ENCODE measurements at regions not wholly inside any gene's neighbourhood (a gene's known extent, or its start where the extent isn't known, plus 50 kb on each side); places are given as distances from the start of the nearest gene placed in this dataset.

- dilution Hi-C loops (cut with MboI; ENCODE audit: extremely low pct_ligation_motif_present, low sequenced_read_pairs) = no loop called here
Measured at GRCh38 chr13:47166336-47166735, 269.5 kb upstream of the HTR2A start.

GRCh38 chr13:47159853-47160550 is 263.1 kb upstream of the HTR2A start:
- no peaks in the 10 kb centered on the region for H3K36me3 ChIP-seq (ENCODE audit: control insufficient read depth in 2 of 2, extremely low read depth in 1 of 2, insufficient read depth in 2 of 2, low read length in 2 of 2)
- H3K27ac ChIP-seq (ENCODE audit: control insufficient read depth, insufficient read depth, low read length) = no peak overlapping the region
- H3K27me3 ChIP-seq (ENCODE audit: control insufficient read depth, extremely low read depth, insufficient read depth, low read length) = no peaks in the 10 kb centered on the region
- H3K4me3 ChIP-seq (ENCODE audit: control insufficient read depth in 2 of 3, extremely low read depth in 1 of 3, insufficient read depth in 2 of 3, low read depth in 1 of 3, low read length in 3 of 3) = no peak overlapping the region
- dilution Hi-C loops (cut with MboI; ENCODE audit: extremely low pct_ligation_motif_present, low sequenced_read_pairs) = no loop called here
- no peak for DNase-seq (ENCODE audit: low read depth, low spot score)
- no peaks in the 10 kb centered on the region for H3K9me3 ChIP-seq (ENCODE audit: control insufficient read depth, low read depth, low read length)
- H3K4me2 ChIP-seq (ENCODE audit: control insufficient read depth, extremely low read depth, insufficient read depth, low read depth, low read length) = no peak overlapping the region
- no peaks in the 10 kb centered on the region for H3K9me1 ChIP-seq (ENCODE audit: control insufficient read depth, extremely low read depth, insufficient read depth, low read length)
- no peak for FAIRE-seq
- H3K9ac ChIP-seq (ENCODE audit: control insufficient read depth, extremely low read depth, insufficient read depth, low read length) = no peak overlapping the region
- TF ChIP-seq EZH2 (IDR thresholded peaks at IDR 0.05; ENCODE audit: low read length) (no peak), CTCF (optimal IDR thresholded peaks at IDR 0.05 in 1 of 3, IDR thresholded peaks at IDR 0.05 in 1 of 3, conservative IDR thresholded peaks at IDR 0.05 in 1 of 3; ENCODE audit: extremely low read depth in 1 of 3, insufficient read depth in 2 of 3, low read length in 3 of 3) (no peak)
- H4K20me1 ChIP-seq (ENCODE audit: control insufficient read depth, extremely low read depth, insufficient read depth, low read length) = no peaks in the 10 kb centered on the region
- H3K4me1 ChIP-seq (ENCODE audit: control insufficient read depth, extremely low read depth, insufficient read depth, low read length) = no peaks in the 10 kb centered on the region
- no peak overlapping the region for H2AFZ ChIP-seq (ENCODE audit: control insufficient read depth, low read length)
- no peaks in the 10 kb centered on the region for H3K79me2 ChIP-seq (ENCODE audit: control insufficient read depth, insufficient read depth, low read length)

More at GRCh38 chr13:47166336-47166735, 269.5 kb upstream of the HTR2A start:
- TF ChIP-seq CTCF (optimal IDR thresholded peaks at IDR 0.05 in 1 of 3, IDR thresholded peaks at IDR 0.05 in 1 of 3, conservative IDR thresholded peaks at IDR 0.05 in 1 of 3; ENCODE audit: extremely low read depth in 1 of 3, insufficient read depth in 2 of 3, low read length in 3 of 3) = no peak
- no peak for DNase-seq (ENCODE audit: low read depth, low spot score)
- Histone ChIP-seq H3K27me3 (ENCODE audit: control insufficient read depth, extremely low read depth, insufficient read depth, low read length) (no peaks in the 10 kb centered on the region), H3K9me1 (ENCODE audit: control insufficient read depth, extremely low read depth, insufficient read depth, low read length) (no peaks in the 10 kb centered on the region), H3K4me2 (ENCODE audit: control insufficient read depth, extremely low read depth, insufficient read depth, low read depth, low read length) (no peak overlapping the region), H3K9ac (ENCODE audit: control insufficient read depth, extremely low read depth, insufficient read depth, low read length) (no peak overlapping the region), H3K36me3 (ENCODE audit: control insufficient read depth in 2 of 2, extremely low read depth in 1 of 2, insufficient read depth in 2 of 2, low read length in 2 of 2) (no peaks in the 10 kb centered on the region), H4K20me1 (ENCODE audit: control insufficient read depth, extremely low read depth, insufficient read depth, low read length) (no peaks in the 10 kb centered on the region), H3K79me2 (ENCODE audit: control insufficient read depth, insufficient read depth, low read length) (no peaks in the 10 kb centered on the region), H3K27ac (ENCODE audit: control insufficient read depth, insufficient read depth, low read length) (no peak overlapping the region), H3K9me3 (ENCODE audit: control insufficient read depth, low read depth, low read length) (no peaks in the 10 kb centered on the region), H3K4me3 (ENCODE audit: control insufficient read depth in 2 of 3, extremely low read depth in 1 of 3, insufficient read depth in 2 of 3, low read depth in 1 of 3, low read length in 3 of 3) (no peak overlapping the region), H3K4me1 (ENCODE audit: control insufficient read depth, extremely low read depth, insufficient read depth, low read length) (no peaks in the 10 kb centered on the region), H2AFZ (ENCODE audit: control insufficient read depth, low read length) (no peak overlapping the region)
- no peak for FAIRE-seq
